Fibroblast of villous mesenchyme (primary cell): ENCODE measurements at regions not wholly inside any gene's neighbourhood (a gene's known extent, or its start where the extent isn't known, plus 50 kb on each side); places are given as distances from the start of the nearest gene placed in this dataset.

Experiments
- DNase-seq: peaks from one replicate; pipeline ENCODE4 v3.0.0-alpha.2; 2010; ENCODE audit warnings: low read depth
- H3K4me3 ChIP-seq: 2 replicates; pipeline ENCODE4 v1.5.1; 2011; ENCODE audit warnings: low read depth, mild to moderate bottlenecking, low read length
- CTCF ChIP-seq: IDR thresholded peaks from 2 replicates; pipeline ENCODE4 v1.5.1; 2012; ENCODE audit warnings: low read depth, mild to moderate bottlenecking, low read length; ENCODE audit not compliant: insufficient read depth

- no peak overlapping the region for H3K4me3 ChIP-seq
- no peak for TF ChIP-seq CTCF
- DNase-seq = no peak
Measured at GRCh38 chr2:200090683-200091082, 135.3 kb downstream of the MAIP1 start.

DNA sequence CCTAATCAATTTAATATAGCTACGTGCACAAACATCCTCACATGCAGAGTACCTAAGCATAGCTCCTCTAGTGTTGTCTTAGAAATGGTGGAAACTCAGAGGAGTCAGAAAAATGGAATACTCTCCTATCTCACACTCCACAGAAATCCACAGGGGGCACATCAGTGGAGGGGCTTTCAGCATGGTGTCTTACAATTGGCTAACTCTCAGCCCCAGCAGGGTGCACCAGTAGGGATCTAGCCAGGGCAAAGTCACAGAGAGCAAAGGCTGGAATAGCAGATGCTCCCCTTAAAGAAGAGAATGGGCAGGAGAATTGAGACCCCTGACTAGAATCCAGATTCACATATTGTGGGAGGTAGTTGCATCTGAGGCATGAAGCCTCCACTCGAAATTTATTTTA is 135.7 kb downstream of the MAIP1 start:
- no peak overlapping the region for H3K4me3 ChIP-seq
- no peak for TF ChIP-seq CTCF
- DNase-seq = no peak

GRCh38 chr2:200092235-200092634 is 136.9 kb downstream of the MAIP1 start:
- no peak overlapping the region for H3K4me3 ChIP-seq
- no peak for TF ChIP-seq CTCF
- DNase-seq = no peak

DNA sequence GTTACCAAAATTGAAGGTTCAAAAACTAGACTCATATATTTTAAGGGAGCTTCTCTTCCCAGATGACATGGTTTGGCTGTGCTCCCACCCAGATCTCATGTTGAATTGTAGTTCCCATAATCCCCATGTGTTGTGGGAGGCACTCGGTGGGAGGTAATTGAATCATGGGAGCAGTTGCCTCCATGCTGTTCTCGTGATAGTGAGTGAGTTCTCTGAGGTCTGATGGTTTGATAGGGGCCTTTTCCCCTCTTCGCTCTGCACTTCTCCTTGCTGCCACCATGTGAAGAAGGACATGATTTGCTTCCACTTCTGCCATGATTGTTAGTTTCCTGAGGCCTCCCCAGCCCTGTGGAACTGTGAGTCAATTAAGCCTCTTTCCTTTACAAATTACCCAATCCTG is 140.1 kb downstream of the MAIP1 start:
- H3K4me3 ChIP-seq = no peak overlapping the region
- no peak for DNase-seq
- no peak for TF ChIP-seq CTCF

GRCh38 chr2:200099256-200099655 is 143.9 kb downstream of the MAIP1 start:
- no peak for TF ChIP-seq CTCF
- H3K4me3 ChIP-seq = no peak overlapping the region
- DNase-seq = no peak

- H3K4me3 ChIP-seq = no peak overlapping the region
- no peak for TF ChIP-seq CTCF
- DNase-seq = no peak
Measured at GRCh38 chr2:200100027-200100426, 144.6 kb downstream of the MAIP1 start.

- no peak overlapping the region for H3K4me3 ChIP-seq
- no peak for TF ChIP-seq CTCF
- no peak for DNase-seq
Measured at GRCh38 chr2:200101922-200102321, 146.5 kb downstream of the MAIP1 start.
